Sciatic nerve (tissue), 2 donors: ENCODE measurements at regions not wholly inside any gene's neighbourhood (a gene's known extent, or its start where the extent isn't known, plus 50 kb on each side); places are given as distances from the start of the nearest gene placed in this dataset.
A peak's percentile ranks its signal among the peaks of the same experiment; 100 is the strongest.

Experiments used
- ATAC-seq: fragments of 200-7000 bp; cut with Tn5 transposase; one replicate; pipeline ENCODE4 v1.9.1; 2020; ENCODE audit warnings: mild to moderate bottlenecking, moderate library complexity
- DNase-seq: peaks from one replicate; pipeline ENCODE4 v3.0.0-alpha.2; 2020; ENCODE audit warnings: low spot score
- intact Hi-C: fragments of 100-400 bp; cut with DNase I; formaldehyde crosslinking; loops from one replicate; pipeline ENCODE4 v1.14.2; 2022
- donor health status: DM: no; HTN: no; CAD: no.
- donor health status: DM: no; HTN: no; CAD: no.

GRCh38 chr1:96955307-96956012 is 233.9 kb downstream of the PTBP2 start:
- intact Hi-C loops, result no loop called here
- no peak for ATAC-seq

GRCh38 chr1:96962216-96962615 is 240.6 kb downstream of the PTBP2 start:
- ATAC-seq, result no peak
- DNase-seq, result no peak
- intact Hi-C loops, result no loop called here

More at GRCh38 chr1:96955307-96956012, 233.9 kb downstream of the PTBP2 start:
- no peak for DNase-seq

GRCh38 chr1:96962751-96963211 is 241.2 kb downstream of the PTBP2 start:
- intact Hi-C loops, result no loop called here
- peak; percentile 51 for ATAC-seq
- no peak for DNase-seq

GRCh38 chr1:96964761-96965160 is 243.2 kb downstream of the PTBP2 start:
- DNase-seq, result no peak

GRCh38 chr1:96966536-96967138 is 245.1 kb downstream of the PTBP2 start:
- ATAC-seq, result peak; percentile 88
- intact Hi-C loops, result no loop called here
- DNase-seq, result peak; percentile 86

More at GRCh38 chr1:96964761-96965160, 243.2 kb downstream of the PTBP2 start:
- intact Hi-C loops, result no loop called here
- ATAC-seq, result no peak

GRCh38 chr1:96967311-96967710 is 245.7 kb downstream of the PTBP2 start:
- no peak for ATAC-seq
- intact Hi-C loops, result no loop called here
- DNase-seq, result no peak

- DNase-seq, result no peak
- intact Hi-C loops, result no loop called here
- peak; percentile 53 for ATAC-seq
Observed at GRCh38 chr1:96968541-96968940, 247.0 kb downstream of the PTBP2 start.

GRCh38 chr1:96968983-96969382 is 247.4 kb downstream of the PTBP2 start:
- peak; percentile 45 for ATAC-seq
- intact Hi-C loops, result no loop called here
- DNase-seq, result no peak

GRCh38 chr1:96969656-96970163 is 248.1 kb downstream of the PTBP2 start:
- no peak for DNase-seq
- intact Hi-C loops, result no loop called here
- no peak for ATAC-seq

- DNase-seq (no peak), ATAC-seq (no peak)
- intact Hi-C loops, result no loop called here
Observed at GRCh38 chr1:96971439-96971838, 249.9 kb downstream of the PTBP2 start.

GRCh38 chr1:96971849-96972602 is 250.4 kb downstream of the PTBP2 start:
- DNase-seq (no peak), ATAC-seq (no peak)
- intact Hi-C loops, result no loop called here

- intact Hi-C loops, result no loop called here
- no peak for ATAC-seq
- no peak for DNase-seq
Observed at GRCh38 chr1:96973605-96974004, 252.0 kb downstream of the PTBP2 start.

GRCh38 chr1:96978444-96978843 is 256.9 kb downstream of the PTBP2 start:
- intact Hi-C loops, result no loop called here
- DNase-seq, result no peak
- no peak for ATAC-seq

- DNase-seq, result no peak
- intact Hi-C loops, result no loop called here
- ATAC-seq, result no peak
Observed at GRCh38 chr1:96978901-96979300, 257.3 kb downstream of the PTBP2 start.

GRCh38 chr1:96979304-96980268 is 258.0 kb downstream of the PTBP2 start:
- ATAC-seq (no peak), DNase-seq (no peak)
- intact Hi-C loops, result no loop called here

GRCh38 chr1:96980448-96980847 is 258.9 kb downstream of the PTBP2 start:
- intact Hi-C loops, result no loop called here
- ATAC-seq, result no peak
- no peak for DNase-seq

- intact Hi-C loops, result no loop called here
- ATAC-seq, result no peak
- DNase-seq, result no peak
Observed at GRCh38 chr1:96981181-96981580, 259.6 kb downstream of the PTBP2 start.

- ATAC-seq (no peak), DNase-seq (no peak)
- intact Hi-C loops, result no loop called here
Observed at GRCh38 chr1:96982118-96982517, 260.5 kb downstream of the PTBP2 start.

- intact Hi-C loops, result no loop called here
- no peak for DNase-seq
- no peak for ATAC-seq
Observed at GRCh38 chr1:96983866-96984265, 262.3 kb downstream of the PTBP2 start.
